Natural killer cell (primary cell): ENCODE measurements at regions not wholly inside any gene's neighbourhood (a gene's known extent, or its start where the extent isn't known, plus 50 kb on each side); places are given as distances from the start of the nearest gene placed in this dataset.

ENCODE experiments used
- ATAC-seq, 3 donors: fragments of 150-1000 bp in 2 of 3; fragments of 200-7000 bp in 1 of 3; cut with Tn5 transposase; 1 replicate in 1 of 3; 2 replicates in 2 of 3; pipeline ENCODE4 v1.10.0; 2021; ENCODE audit warnings: mild to moderate bottlenecking in 2 of 3, moderate library complexity in 2 of 3
- DNase-seq, 2 donors: peaks; one replicate each; pipeline versions ENCODE4 v3.0.0 to v3.0.0-alpha.2; 2013 to 2021; ENCODE audit warnings: mixed read lengths in 1 of 2
- H3K27ac ChIP-seq: one replicate; pipeline ENCODE4 v1.5.1; 2013; ENCODE audit warnings: mild to moderate bottlenecking, low read length
- H3K27me3 ChIP-seq: one replicate; pipeline ENCODE4 v1.6.1; 2013; ENCODE audit warnings: low read length; ENCODE audit not compliant: control insufficient read depth, insufficient read depth
- H3K36me3 ChIP-seq: one replicate; pipeline ENCODE4 v1.6.1; 2013; ENCODE audit warnings: low read length; ENCODE audit not compliant: control insufficient read depth, insufficient read depth
- H3K4me1 ChIP-seq: one replicate; pipeline ENCODE4 v1.6.1; 2013; ENCODE audit warnings: low read length; ENCODE audit not compliant: control insufficient read depth, insufficient read depth
- H3K4me3 ChIP-seq: one replicate; pipeline ENCODE4 v1.5.1; 2013; ENCODE audit warnings: low read length
- H3K9me3 ChIP-seq: one replicate; pipeline ENCODE4 v1.6.1; 2013; ENCODE audit warnings: low read length; ENCODE audit not compliant: control insufficient read depth, insufficient read depth
- H3K27ac Mint-ChIP-seq, 2 donors: one replicate each; pipeline ENCODE4 v1.8.0; 2022; ENCODE audit warnings: mild to moderate bottlenecking in 2 of 2, mixed read lengths in 2 of 2, moderate library complexity in 1 of 2
- H3K27me3 Mint-ChIP-seq, 2 donors: one replicate each; pipeline ENCODE4 v1.8.0; 2022; ENCODE audit warnings: low read depth in 2 of 2, mixed read lengths in 2 of 2
- H3K36me3 Mint-ChIP-seq: one replicate; pipeline ENCODE4 v1.8.0; 2022; ENCODE audit warnings: mixed read lengths
- H3K4me1 Mint-ChIP-seq, 2 donors: one replicate each; pipeline ENCODE4 v1.8.0; 2022; ENCODE audit warnings: mixed read lengths in 2 of 2
- H3K4me3 Mint-ChIP-seq: one replicate; pipeline ENCODE4 v1.8.0; 2022; ENCODE audit warnings: mild to moderate bottlenecking, moderate library complexity, mixed read lengths
- H3K9me3 Mint-ChIP-seq, 2 donors: one replicate each; pipeline ENCODE4 v1.8.0; 2022; ENCODE audit warnings: mixed read lengths in 2 of 2
- CTCF ChIP-seq: fragments of 200-600 bp; IDR thresholded peaks from one replicate; pipeline ENCODE4 v1.8.0; 2022; ENCODE audit warnings: antibody characterized with exemption
- WGBS: methylation state at CpG from one replicate; pipeline ENCODE4 v1.1.7; 2013; ENCODE audit warnings: missing lambda C conversion rate; ENCODE audit not compliant: insufficient coverage; 5-methylcytosine and 5-hydroxymethylcytosine counted together
- intact Hi-C: fragments of 100-400 bp; cut with micrococcal nuclease; formaldehyde crosslinking; loops from one replicate; pipeline ENCODE4 v1.14.2; 2022

GRCh38 chr6:26260110-26260637 is 104.8 kb upstream of the BTN3A2 start:
- Mint-ChIP-seq H3K27me3 (no peaks in the 10 kb centered on the region), H3K4me1 (no peaks in the 10 kb centered on the region), H3K27ac (no peak overlapping the region), H3K9me3 (no peaks in the 10 kb centered on the region), H3K4me3 (no peak overlapping the region), H3K36me3 (no peaks in the 10 kb centered on the region)
- no peak for TF ChIP-seq CTCF
- intact Hi-C loops: no loop called here
- ATAC-seq (no peak), DNase-seq (no peak)
- Histone ChIP-seq H3K27me3 (no peaks in the 10 kb centered on the region), H3K9me3 (no peaks in the 10 kb centered on the region), H3K27ac (no peak overlapping the region), H3K4me1 (no peaks in the 10 kb centered on the region), H3K36me3 (no peaks in the 10 kb centered on the region), H3K4me3 (no peak overlapping the region)
- 85% methylated on average over 7 of the region's 7 CpGs for WGBS

- DNase-seq (no peak), ATAC-seq (no peak)
- TF ChIP-seq CTCF: no peak
- no peaks in the 10 kb centered on the region for H3K9me3 ChIP-seq
- no peak overlapping the region for H3K4me3 Mint-ChIP-seq
- H3K27ac ChIP-seq: no peak overlapping the region
- H3K4me1 Mint-ChIP-seq: no peaks in the 10 kb centered on the region
- no peak overlapping the region for H3K4me3 ChIP-seq
- no peaks in the 10 kb centered on the region for H3K27me3 ChIP-seq
- H3K27me3 Mint-ChIP-seq: no peaks in the 10 kb centered on the region
- H3K4me1 ChIP-seq: no peaks in the 10 kb centered on the region
- H3K36me3 Mint-ChIP-seq: no peaks in the 10 kb centered on the region
- no peaks in the 10 kb centered on the region for H3K9me3 Mint-ChIP-seq
- no peak overlapping the region for H3K27ac Mint-ChIP-seq
- 100% methylated on average over 3 of the region's 6 CpGs for WGBS
- intact Hi-C loops: no loop called here
- no peaks in the 10 kb centered on the region for H3K36me3 ChIP-seq
These were observed 104.1 kb upstream of the BTN3A2 start for GRCh38 chr6:26260725-26261490.

- Histone ChIP-seq H3K4me3 (no peak overlapping the region), H3K4me1 (no peaks in the 10 kb centered on the region), H3K36me3 (no peaks in the 10 kb centered on the region), H3K9me3 (no peaks in the 10 kb centered on the region), H3K27me3 (no peaks in the 10 kb centered on the region), H3K27ac (no peak overlapping the region)
- H3K36me3 Mint-ChIP-seq: no peaks in the 10 kb centered on the region
- no peaks in the 10 kb centered on the region for H3K27me3 Mint-ChIP-seq
- ATAC-seq (no peak), DNase-seq (no peak)
- no peak for TF ChIP-seq CTCF
- H3K9me3 Mint-ChIP-seq: no peaks in the 10 kb centered on the region
- H3K4me1 Mint-ChIP-seq: no peaks in the 10 kb centered on the region
- intact Hi-C loops: no loop called here
- H3K4me3 Mint-ChIP-seq: no peak overlapping the region
- WGBS: 100% methylated on average over 1 of the region's 1 CpG
- no peak overlapping the region for H3K27ac Mint-ChIP-seq
These were observed 100.5 kb upstream of the BTN3A2 start for GRCh38 chr6:26264547-26264946.
